ENCODE measurements at regions not wholly inside any gene's neighbourhood (a gene's known extent, or its start where the extent isn't known, plus 50 kb on each side); places are given as distances from the start of the nearest gene placed in this dataset.

DNA sequence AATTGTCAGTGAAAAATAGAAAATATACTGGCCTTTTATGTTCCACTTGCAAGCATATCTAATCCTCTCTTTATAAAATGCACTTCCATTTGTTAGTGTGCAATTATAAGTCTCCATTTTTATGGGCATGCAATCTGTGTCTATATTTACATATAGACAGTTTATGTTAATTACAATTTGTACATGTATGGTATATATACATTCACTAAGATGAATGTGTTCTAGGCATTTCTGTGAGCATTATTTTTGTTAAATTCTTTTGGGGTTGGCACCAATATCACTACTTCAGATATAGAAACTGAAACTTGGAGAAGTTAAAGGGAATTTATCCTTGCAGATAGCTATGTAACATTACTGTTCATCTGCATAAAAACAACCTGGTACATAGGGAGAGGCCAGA lies 470.8 kb upstream of the LMO3 start:
- H3K27me3 ChIP-seq: no peaks in the 10 kb centered on the region
- no peaks in the 10 kb centered on the region for H3K9me3 ChIP-seq
- DNase-seq (no peak), ATAC-seq (no peak)
- no peak overlapping the region for H3K27ac ChIP-seq
- intact Hi-C loops (cut with DNase I; ENCODE audit: low total_unique reads) (no loop called here), in situ Hi-C loops (cut with MboI; ENCODE audit: low sequenced_read_pairs in 4 of 4) (no loop called here)
- no peaks in the 10 kb centered on the region for H3K4me1 ChIP-seq
- no peak overlapping the region for H3K4me3 ChIP-seq
- no peaks in the 10 kb centered on the region for H3K36me3 ChIP-seq
- TF ChIP-seq POLR2A (IDR thresholded peaks at IDR 0.05): no peak
- TF ChIP-seq, protein P1, sequence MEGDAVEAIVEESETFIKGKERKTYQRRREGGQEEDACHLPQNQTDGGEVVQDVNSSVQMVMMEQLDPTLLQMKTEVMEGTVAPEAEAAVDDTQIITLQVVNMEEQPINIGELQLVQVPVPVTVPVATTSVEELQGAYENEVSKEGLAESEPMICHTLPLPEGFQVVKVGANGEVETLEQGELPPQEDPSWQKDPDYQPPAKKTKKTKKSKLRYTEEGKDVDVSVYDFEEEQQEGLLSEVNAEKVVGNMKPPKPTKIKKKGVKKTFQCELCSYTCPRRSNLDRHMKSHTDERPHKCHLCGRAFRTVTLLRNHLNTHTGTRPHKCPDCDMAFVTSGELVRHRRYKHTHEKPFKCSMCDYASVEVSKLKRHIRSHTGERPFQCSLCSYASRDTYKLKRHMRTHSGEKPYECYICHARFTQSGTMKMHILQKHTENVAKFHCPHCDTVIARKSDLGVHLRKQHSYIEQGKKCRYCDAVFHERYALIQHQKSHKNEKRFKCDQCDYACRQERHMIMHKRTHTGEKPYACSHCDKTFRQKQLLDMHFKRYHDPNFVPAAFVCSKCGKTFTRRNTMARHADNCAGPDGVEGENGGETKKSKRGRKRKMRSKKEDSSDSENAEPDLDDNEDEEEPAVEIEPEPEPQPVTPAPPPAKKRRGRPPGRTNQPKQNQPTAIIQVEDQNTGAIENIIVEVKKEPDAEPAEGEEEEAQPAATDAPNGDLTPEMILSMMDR (IDR thresholded peaks at IDR 0.05 in 4 of 5, conservative IDR thresholded peaks at IDR 0.05 in 1 of 5): no peak

GRCh38 chr12:17076028-17076744 lies 470.2 kb upstream of the LMO3 start:
- DNase-seq (no peak), ATAC-seq (no peak)
- no peaks in the 10 kb centered on the region for H3K27me3 ChIP-seq
- no peak overlapping the region for H3K27ac ChIP-seq
- no peaks in the 10 kb centered on the region for H3K36me3 ChIP-seq
- in situ Hi-C loops (cut with MboI; ENCODE audit: low sequenced_read_pairs in 4 of 4): no loop called here
- no peak for TF ChIP-seq POLR2A (IDR thresholded peaks at IDR 0.05)
- TF ChIP-seq, protein P1 (IDR thresholded peaks at IDR 0.05 in 4 of 5, conservative IDR thresholded peaks at IDR 0.05 in 1 of 5): no peak
- H3K4me1 ChIP-seq: no peaks in the 10 kb centered on the region
- H3K4me3 ChIP-seq: no peak overlapping the region
- no peaks in the 10 kb centered on the region for H3K9me3 ChIP-seq
- intact Hi-C loops (cut with DNase I; ENCODE audit: low total_unique reads): no loop called here

- TF ChIP-seq POLR2A (IDR thresholded peaks at IDR 0.05): no peak
- TF ChIP-seq, protein P1 (IDR thresholded peaks at IDR 0.05 in 4 of 5, conservative IDR thresholded peaks at IDR 0.05 in 1 of 5): no peak
- H3K27me3 ChIP-seq: no peaks in the 10 kb centered on the region
Measured at GRCh38 chr12:17064834-17065233, 458.9 kb upstream of the LMO3 start.

GRCh38 chr12:17062267-17063036 lies 456.5 kb upstream of the LMO3 start:
- Histone ChIP-seq H3K9me3 (no peaks in the 10 kb centered on the region), H3K4me3 (no peak overlapping the region), H3K36me3 (no peaks in the 10 kb centered on the region), H3K27me3 (no peaks in the 10 kb centered on the region), H3K27ac (no peak overlapping the region), H3K4me1 (no peaks in the 10 kb centered on the region)
- in situ Hi-C loops (cut with MboI; ENCODE audit: low sequenced_read_pairs in 4 of 4): no loop called here
- intact Hi-C loops (cut with DNase I; ENCODE audit: low total_unique reads): no loop called here
- DNase-seq: no peak
- ATAC-seq: no peak
- TF ChIP-seq, protein P1 (IDR thresholded peaks at IDR 0.05 in 4 of 5, conservative IDR thresholded peaks at IDR 0.05 in 1 of 5): no peak
- no peak for TF ChIP-seq POLR2A (IDR thresholded peaks at IDR 0.05)

More at GRCh38 chr12:17064834-17065233, 458.9 kb upstream of the LMO3 start:
- H3K4me1 ChIP-seq: no peaks in the 10 kb centered on the region
- in situ Hi-C loops (cut with MboI; ENCODE audit: low sequenced_read_pairs in 4 of 4): no loop called here
- no peaks in the 10 kb centered on the region for H3K36me3 ChIP-seq
- DNase-seq: no peak
- H3K27ac ChIP-seq: no peak overlapping the region
- intact Hi-C loops (cut with DNase I; ENCODE audit: low total_unique reads): no loop called here
- ATAC-seq: no peak
- no peak overlapping the region for H3K4me3 ChIP-seq
- H3K9me3 ChIP-seq: no peaks in the 10 kb centered on the region
